Mammary epithelial cell (primary cell): ENCODE measurements at regions not wholly inside any gene's neighbourhood (a gene's known extent, or its start where the extent isn't known, plus 50 kb on each side); places are given as distances from the start of the nearest gene placed in this dataset.

ENCODE experiments used
- EZH2 ChIP-seq: IDR thresholded peaks from 2 replicates; pipeline ENCODE4 v1.6.1; 2012; ENCODE audit warnings: low read length, inconsistent platforms, borderline replicate concordance
- TF ChIP-seq, protein P1 (sequence below), 2 donors: IDR thresholded peaks in 1 of 2; conservative IDR thresholded peaks in 1 of 2; 2 replicates each; pipeline ENCODE4 v1.5.1; 2011 to 2012; ENCODE audit warnings: inconsistent platforms in 2 of 2, low read length in 2 of 2, mild to moderate bottlenecking in 2 of 2, control low read depth in 1 of 2, low read depth in 1 of 2; ENCODE audit not compliant: insufficient read depth in 1 of 2; ENCODE audit errors: extremely low read depth in 1 of 2

DNA sequence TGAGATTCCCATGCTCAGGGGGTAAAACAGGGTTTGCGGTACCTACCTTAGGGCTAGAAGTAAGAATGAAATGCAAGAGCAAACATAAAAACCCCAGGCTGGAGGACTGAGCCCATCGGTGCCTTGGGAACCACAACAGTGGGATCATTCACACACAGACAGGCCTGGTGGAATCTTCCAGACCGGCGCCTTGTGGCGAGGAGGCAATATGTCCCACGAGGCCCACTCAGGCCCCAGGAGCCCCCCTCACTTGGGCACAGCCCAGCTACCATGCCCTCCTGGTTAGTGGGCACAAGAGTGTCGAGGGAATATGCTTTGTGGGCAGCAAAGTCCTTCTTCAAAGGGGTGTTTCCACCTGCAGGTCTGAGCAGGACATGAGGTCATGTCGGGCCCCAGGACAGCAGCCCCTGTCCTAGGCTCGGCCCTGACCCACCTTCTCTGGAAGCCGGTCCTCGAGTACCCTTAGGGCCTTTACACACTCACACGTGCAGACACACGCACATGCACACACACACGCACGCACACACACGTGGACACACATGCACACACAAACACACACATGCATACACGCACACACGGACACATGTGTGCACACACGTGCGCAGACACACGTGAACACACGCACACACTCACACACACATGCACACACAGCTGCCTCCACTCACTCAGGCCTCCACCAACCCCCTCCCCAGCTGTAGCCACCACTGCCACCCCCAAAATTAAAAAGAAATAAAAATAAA, 51.5 kb upstream of the MYL10 start:
- TF ChIP-seq, protein P1, sequence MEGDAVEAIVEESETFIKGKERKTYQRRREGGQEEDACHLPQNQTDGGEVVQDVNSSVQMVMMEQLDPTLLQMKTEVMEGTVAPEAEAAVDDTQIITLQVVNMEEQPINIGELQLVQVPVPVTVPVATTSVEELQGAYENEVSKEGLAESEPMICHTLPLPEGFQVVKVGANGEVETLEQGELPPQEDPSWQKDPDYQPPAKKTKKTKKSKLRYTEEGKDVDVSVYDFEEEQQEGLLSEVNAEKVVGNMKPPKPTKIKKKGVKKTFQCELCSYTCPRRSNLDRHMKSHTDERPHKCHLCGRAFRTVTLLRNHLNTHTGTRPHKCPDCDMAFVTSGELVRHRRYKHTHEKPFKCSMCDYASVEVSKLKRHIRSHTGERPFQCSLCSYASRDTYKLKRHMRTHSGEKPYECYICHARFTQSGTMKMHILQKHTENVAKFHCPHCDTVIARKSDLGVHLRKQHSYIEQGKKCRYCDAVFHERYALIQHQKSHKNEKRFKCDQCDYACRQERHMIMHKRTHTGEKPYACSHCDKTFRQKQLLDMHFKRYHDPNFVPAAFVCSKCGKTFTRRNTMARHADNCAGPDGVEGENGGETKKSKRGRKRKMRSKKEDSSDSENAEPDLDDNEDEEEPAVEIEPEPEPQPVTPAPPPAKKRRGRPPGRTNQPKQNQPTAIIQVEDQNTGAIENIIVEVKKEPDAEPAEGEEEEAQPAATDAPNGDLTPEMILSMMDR (conservative IDR thresholded peaks at IDR 0.05 in 1 of 2, IDR thresholded peaks at IDR 0.05 in 1 of 2; ENCODE audit: extremely low read depth in 1 of 2, insufficient read depth in 1 of 2, low read depth in 1 of 2, low read length in 2 of 2): no peak
- TF ChIP-seq EZH2: no peak
